Mucosa of descending colon (tissue), 3 donors: ENCODE measurements at regions not wholly inside any gene's neighbourhood (a gene's known extent, or its start where the extent isn't known, plus 50 kb on each side); places are given as distances from the start of the nearest gene placed in this dataset.
"Not testable (repeated sequence)": the region's sequence is repeated elsewhere in the genome, so short reads cannot be mapped to it uniquely, and the experiment has no call there.

ENCODE experiments used
- ATAC-seq: fragments of 200-7000 bp; cut with Tn5 transposase; one replicate; pipeline ENCODE4 v1.9.1; 2020; ENCODE audit warnings: mild to moderate bottlenecking, moderate library complexity
- DNase-seq, 3 donors: peaks; one replicate each; pipeline ENCODE4 v3.0.0-alpha.2; 2020
- H3K36me3 ChIP-seq: fragments of 200-600 bp; one replicate; pipeline ENCODE4 v1.8.0; 2021; ENCODE audit warnings: low read depth, mild to moderate bottlenecking
- H3K4me1 ChIP-seq: fragments of 200-600 bp; one replicate; pipeline ENCODE4 v1.8.0; 2021; ENCODE audit warnings: low read depth, mild to moderate bottlenecking
- H3K4me3 ChIP-seq: fragments of 200-600 bp; one replicate; pipeline ENCODE4 v1.8.0; 2021; ENCODE audit warnings: mild to moderate bottlenecking
- H3K9me3 ChIP-seq: fragments of 200-600 bp; one replicate; pipeline ENCODE4 v1.8.0; 2021; ENCODE audit warnings: mild to moderate bottlenecking
- CTCF ChIP-seq: fragments of 200-600 bp; IDR thresholded peaks from one replicate; pipeline ENCODE4 v1.8.0; 2022; ENCODE audit warnings: antibody characterized with exemption, mild to moderate bottlenecking
- intact Hi-C, 2 donors: fragments of 100-400 bp; cut with DNase I in 1 of 2; cut with micrococcal nuclease in 1 of 2; formaldehyde crosslinking; loops; one replicate each; pipeline versions ENCODE4 v1.11.0 to v1.11.1; 2022; cut with DNase I, micrococcal nuclease
- donor health status: DM: no; HTN: no; CAD: no; lungs with moderate emphysema.
- donor health status: DM: no; HTN: no; CAD: no.
- donor health status: DM: no; HTN: yes; CAD: no.

DNA sequence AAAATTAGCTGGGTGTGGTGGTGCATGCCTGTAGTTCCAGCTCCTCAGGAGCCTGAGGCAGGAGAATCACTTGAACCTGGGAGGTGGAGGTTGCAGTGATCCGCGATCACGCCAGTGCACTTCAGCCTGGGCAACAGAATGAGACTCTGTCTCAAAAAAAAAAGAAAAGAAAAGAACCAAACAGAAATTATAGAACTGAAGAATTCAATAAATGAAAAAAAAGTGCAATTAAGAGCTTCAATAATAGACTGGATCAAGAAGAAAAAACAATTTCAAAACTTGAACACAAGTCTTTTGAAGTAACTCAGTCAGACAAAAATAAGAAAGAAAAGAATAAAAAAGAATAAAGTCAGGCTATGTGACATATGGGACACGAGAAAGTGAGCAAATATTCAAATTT, 175.8 kb upstream of the ZSWIM2 start:
- TF ChIP-seq CTCF = no peak
- Histone ChIP-seq H3K9me3 (peaks cover 9% of the 10 kb centered on the region), H3K36me3 (no peaks in the 10 kb centered on the region), H3K4me1 (no peaks in the 10 kb centered on the region), H3K4me3 (no peak overlapping the region)
- DNase-seq (no peak), ATAC-seq (no peak)
- intact Hi-C loops = no loop called here

DNA sequence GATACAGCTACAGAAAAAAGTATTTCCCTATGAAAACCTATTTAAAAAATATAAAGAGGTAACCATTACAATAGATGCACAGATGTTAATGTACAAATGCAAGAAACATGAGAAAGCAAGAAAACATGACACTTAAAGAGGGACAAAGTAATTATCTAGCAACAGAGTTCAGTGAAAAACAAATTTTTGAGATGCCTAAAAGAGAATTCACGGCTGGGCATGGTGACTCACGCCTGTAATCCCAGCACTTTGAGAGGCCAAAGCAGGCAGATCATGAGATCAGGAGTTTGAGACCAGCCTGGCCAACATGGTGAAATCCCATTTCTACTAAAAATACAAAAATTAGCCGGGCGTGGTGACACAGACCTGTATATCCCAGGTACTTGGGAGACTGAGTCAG, 175.0 kb upstream of the ZSWIM2 start:
- DNase-seq, H3K9me3 ChIP-seq, H3K4me1 ChIP-seq, intact Hi-C loops, ATAC-seq, H3K4me3 ChIP-seq, H3K36me3 ChIP-seq: not testable (repeated sequence)

DNA sequence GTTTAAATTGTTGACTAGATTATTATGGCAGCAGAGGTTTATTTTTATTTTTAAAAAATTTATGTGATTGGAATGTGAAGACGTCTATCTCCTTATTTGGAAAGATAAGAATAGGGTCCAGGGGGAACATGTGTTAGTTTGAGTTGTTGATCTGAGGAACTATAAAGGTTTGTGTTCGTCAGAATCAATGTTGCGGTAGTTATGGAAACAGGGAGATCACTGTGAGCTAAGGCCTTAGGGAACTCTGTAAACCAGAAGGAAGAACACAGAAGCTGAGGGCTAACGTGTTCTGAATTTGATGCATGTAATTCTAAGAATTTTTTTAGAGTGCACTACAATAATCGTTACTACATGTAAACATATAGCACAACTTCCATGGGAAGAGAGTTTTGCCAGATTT, 168.5 kb upstream of the ZSWIM2 start:
- TF ChIP-seq CTCF = no peak
- DNase-seq (no peak), ATAC-seq (no peak)
- intact Hi-C loops = no loop called here
- Histone ChIP-seq H3K4me1 (no peaks in the 10 kb centered on the region), H3K9me3 (no peaks in the 10 kb centered on the region), H3K36me3 (no peaks in the 10 kb centered on the region), H3K4me3 (no peak overlapping the region)

DNA sequence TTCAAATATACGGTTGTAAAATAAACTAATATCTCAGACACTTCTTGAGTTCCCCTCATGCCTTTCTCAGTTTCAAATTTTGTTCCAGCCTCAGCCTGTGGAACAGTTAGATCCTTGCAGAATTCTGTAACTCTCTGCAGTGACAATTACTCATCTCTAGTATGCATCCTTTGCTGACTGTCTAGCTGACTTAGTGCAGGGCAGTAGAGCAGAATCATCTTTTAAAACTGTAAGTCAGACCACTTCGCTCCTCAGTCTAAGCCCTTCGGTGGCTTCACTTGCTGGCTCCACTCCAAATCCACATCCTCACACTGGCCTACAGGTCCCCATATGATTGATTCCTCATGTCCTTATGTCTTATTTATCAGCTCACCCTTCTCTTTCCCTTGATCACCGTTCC, 164.1 kb upstream of the ZSWIM2 start:
- no peak overlapping the region for H3K4me3 ChIP-seq
- no peaks in the 10 kb centered on the region for H3K4me1 ChIP-seq

GRCh38 chr2:187011206-187011832, 162.3 kb upstream of the ZSWIM2 start:
- no peak for ATAC-seq
- no peak for TF ChIP-seq CTCF
- Histone ChIP-seq H3K36me3 (no peaks in the 10 kb centered on the region), H3K4me3 (no peak overlapping the region), H3K4me1 (no peaks in the 10 kb centered on the region), H3K9me3 (no peaks in the 10 kb centered on the region)
- DNase-seq = no peak
- intact Hi-C loops = no loop called here

More for the DNA sequence above, 164.1 kb upstream of the ZSWIM2 start:
- Histone ChIP-seq H3K9me3 (no peaks in the 10 kb centered on the region), H3K36me3 (no peaks in the 10 kb centered on the region)
- no peak for ATAC-seq
- intact Hi-C loops = no loop called here
- TF ChIP-seq CTCF = no peak
- no peak for DNase-seq

DNA sequence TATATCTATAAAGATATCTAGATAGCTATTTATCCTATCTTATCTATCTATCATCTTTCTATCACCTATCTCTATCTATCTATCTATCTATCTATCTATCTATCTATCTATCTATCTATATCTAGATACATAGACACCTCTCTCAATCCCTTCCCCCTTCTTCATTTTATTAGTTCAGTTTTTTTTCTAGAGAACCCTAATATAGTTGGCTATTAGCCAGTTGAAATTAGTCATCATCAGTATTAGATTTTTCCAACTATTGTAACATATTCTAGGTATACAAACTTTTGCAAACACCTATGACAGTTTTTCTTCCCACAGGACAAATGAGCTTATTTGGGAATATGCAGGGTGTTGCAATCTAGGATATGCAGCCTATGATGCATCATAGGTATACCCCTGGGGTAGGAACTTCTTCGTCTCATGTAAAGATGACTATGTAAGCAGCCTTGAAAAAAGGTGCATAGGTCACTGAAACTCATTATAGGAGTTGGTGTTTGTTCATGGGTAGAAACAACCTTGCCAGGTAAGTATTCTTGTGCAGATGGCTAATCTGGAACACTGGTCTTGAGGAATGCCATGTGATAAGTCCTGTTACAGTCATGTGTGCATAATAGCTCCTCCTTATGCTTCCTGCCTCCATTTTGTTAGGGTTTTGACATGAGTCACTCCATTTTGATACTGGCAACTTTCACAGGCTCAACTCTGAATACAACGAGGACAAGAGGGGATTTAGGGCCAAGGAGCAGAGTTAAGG, 160.7 kb upstream of the ZSWIM2 start:
- Histone ChIP-seq H3K4me1 (no peaks in the 10 kb centered on the region), H3K4me3 (no peak overlapping the region), H3K9me3 (no peaks in the 10 kb centered on the region), H3K36me3 (no peaks in the 10 kb centered on the region)
- DNase-seq = no peak
- no peak for TF ChIP-seq CTCF
- ATAC-seq = no peak
- intact Hi-C loops = no loop called here
